HG02840 (cell line): ENCODE measurements at regions not wholly inside any gene's neighbourhood (a gene's known extent, or its start where the extent isn't known, plus 50 kb on each side); places are given as distances from the start of the nearest gene placed in this dataset.
"Not testable (repeated sequence)": the region's sequence is repeated elsewhere in the genome, so short reads cannot be mapped to it uniquely, and the experiment has no call there.

Experiments used
- ATAC-seq: cut with Tn5 transposase; IDR thresholded peaks from one replicate; pipeline ENCODE4 v1.9.1; 2021; ENCODE audit warnings: mild to moderate bottlenecking, moderate library complexity, moderate number of reproducible peaks; ENCODE audit not compliant: unreplicated experiment, low FRiP score

DNA sequence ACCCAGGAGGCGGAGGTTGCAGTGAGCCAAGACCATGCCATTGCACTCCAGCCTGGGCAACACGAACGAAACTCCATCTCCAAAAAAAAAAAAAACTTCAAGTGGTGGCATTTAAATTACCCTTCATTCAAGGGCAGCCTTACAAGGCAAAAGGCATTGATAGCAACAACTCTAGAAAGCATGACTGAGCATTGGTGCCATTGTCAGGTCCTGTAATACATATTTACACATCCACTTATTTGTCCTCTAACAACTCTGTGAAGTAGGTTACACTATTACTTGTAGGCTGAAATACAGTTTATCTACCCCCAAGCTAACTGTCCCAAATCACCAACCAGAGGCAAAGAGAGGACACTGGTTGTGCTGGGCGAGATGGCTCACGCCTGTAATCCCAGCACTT, 52.7 kb upstream of the LARP1 start:
- ATAC-seq = no peak

DNA sequence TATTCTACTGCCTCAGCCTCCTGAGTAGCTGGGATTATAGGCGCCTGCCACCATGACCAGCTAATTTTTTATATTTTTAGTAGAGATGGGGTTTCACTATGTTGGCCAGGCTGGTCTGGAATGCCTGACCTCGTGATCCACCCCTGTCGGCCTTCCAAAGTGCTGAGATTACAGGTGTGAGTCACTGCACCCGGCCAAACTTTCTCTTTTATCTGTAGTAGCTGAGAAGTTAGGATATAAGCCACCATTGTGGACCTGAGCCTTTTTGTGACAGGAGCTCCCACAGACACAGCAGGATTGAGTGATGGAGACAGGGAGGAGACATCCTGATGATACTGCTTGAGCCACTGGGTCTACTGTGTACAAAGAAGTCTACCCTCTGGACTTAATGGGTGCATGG, 53.5 kb upstream of the LARP1 start:
- not testable (repeated sequence) for ATAC-seq

DNA sequence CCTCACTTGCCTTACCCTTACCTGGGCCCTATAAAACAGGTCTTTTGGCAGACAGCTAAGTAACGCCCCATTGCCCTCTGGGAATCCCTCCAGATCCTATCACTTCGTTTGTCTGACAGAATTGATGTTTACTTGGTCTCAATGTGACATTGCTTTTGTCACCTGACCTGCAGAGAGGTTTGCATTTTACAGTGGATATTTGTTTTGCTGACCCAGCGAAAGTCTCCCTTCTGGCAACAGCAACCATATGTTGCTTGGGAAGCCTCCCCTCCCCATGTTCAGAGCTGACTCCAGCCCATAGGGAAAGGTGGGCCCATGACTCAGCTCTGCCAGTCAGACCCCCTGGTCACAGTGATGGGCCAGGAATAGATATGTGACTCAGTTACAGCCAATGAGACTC, 54.0 kb upstream of the LARP1 start:
- ATAC-seq = no peak

DNA sequence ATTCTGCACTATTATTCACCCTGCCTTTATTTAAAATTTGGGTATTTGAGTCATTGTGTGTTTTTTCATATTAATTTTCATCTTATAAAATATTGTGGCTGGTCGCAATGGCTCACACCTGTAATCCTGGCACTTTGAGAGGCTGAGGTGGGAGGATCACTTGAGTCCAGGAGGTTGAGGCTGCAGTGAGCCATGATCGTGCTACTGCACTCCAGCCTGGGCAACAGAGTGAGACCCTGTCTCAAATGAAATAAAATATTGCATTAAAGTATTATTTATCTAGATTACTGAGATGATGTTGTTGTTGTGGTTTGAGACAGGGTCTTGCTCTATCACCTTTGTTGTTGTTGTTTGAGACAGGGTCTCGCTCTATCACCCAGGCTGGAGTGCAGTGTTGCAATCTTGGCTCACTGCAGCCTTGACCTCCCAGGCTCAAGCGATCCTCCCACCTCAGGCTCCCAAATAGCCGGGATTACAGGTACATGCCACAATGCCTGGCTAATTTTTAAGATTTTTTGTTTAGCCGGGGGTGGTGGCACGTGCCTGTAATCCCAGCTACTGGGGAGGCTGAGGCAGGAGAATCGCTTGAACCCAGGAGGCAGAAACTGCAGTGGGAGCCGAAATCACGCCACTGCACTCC, 54.8 kb upstream of the LARP1 start:
- not testable (repeated sequence) for ATAC-seq

DNA sequence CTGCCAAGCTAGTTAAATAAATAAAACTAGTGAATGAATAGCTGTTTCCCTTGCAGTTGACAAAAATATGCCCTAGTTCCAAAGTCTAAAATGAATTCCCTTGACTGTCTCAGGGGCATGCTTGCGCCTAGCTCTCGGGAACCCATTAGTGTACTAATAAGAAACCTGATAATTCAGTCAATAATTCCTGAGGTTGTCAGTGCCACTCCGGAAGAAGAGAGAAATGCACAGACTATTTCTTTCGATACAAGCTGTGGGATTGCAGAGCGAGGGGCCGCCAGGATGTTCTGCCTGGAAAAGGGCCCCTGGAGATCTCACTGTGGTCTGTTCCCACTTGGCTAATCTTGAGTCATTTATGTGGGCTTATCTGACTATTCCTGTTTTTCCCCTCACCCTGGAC, 56.4 kb upstream of the LARP1 start:
- no peak for ATAC-seq

DNA sequence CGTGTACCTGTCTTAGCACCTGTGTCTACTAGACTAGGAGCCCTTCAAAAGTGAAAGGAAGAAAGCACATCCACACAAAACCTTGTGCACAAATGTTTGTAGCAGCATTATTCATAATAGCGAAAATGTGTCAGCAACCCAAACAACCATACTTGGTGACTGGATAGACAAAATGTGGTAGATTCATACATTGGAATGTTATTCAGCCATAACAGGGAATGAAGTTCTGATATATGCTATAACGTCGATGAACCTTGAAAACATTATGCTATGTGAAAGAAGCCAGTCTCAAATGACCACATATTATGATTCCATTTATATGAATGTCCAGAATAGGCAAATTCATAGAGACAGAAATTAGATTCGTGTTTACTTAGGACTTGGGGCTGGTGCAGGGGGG, 57.8 kb upstream of the LARP1 start:
- ATAC-seq = no peak

DNA sequence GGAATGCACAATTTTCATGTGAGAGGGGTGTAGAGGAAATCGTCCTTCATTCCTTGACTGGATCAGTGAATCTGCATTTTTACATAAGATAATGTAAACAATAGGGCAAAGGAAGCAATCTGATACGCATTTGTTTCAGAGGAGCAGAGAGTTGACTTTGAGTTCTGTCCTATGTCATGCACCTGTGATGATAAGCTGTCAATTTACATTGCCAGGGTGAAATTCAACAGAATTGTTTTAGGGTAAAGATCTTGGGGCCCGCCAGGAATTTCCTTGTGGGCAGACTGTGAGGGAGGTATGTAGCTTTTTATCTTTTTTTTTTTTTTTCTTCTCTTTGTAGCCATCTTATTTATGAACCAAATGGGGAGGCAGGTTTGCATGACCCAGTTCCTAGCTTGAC, 58.3 kb upstream of the LARP1 start:
- no peak for ATAC-seq

DNA sequence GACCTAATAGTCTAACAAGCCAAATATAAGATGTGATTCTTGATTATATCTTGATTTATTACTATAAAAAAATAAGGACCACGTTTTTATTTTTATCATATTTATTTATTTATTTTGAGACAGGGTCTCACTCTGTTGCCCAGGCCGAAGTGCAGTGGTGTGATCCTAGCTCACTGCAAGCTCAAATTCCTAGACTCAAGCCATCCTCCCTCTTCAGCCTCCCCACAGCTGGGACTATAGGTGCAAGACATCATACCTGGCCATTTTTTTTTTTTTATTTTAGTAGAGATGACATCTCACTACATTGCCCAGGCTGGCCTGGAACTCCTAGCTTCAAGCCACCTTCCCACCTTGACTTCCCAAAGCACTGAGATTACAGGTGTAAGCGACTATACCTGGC, 61.0 kb upstream of the LARP1 start:
- no peak for ATAC-seq

DNA sequence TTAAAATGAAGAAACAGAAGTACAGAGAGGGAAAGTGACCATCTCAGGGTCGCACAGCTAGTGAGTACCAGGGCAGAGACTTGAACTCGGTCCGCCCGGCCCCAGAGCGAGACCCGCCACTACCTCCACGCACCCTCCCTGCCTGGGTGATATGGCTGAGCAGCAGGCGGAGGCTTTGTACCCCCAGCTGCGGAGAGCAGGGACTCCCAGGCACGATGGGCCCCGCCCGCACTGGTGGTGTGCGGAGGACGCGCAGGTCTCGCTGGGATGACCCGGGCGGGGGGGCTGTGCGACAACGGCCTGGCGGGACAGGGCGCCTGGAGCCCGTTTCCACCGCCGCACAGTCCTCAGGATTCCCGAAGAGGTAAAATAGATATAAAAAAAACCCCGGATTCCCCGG, 64.7 kb upstream of the LARP1 start:
- no peak for ATAC-seq

DNA sequence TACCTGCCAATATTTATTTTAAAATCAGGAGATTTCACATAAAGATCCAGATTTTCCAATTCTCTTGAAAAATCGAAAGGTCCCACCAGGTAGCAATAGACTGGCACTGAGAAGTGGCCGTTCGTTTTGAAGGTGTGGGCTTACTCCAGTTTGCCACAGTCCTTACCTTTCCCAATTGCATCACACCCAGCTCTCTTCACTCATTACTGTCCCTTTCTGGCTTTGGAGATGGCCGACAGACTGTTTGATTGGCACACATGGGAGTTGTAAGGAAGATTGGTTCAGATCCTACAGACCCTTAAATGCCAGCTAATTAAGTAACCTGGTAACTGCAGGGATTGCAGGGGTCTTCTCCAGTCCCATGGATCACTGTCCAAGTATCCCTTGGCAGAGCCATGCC, 68.7 kb upstream of the LARP1 start:
- ATAC-seq = no peak

DNA sequence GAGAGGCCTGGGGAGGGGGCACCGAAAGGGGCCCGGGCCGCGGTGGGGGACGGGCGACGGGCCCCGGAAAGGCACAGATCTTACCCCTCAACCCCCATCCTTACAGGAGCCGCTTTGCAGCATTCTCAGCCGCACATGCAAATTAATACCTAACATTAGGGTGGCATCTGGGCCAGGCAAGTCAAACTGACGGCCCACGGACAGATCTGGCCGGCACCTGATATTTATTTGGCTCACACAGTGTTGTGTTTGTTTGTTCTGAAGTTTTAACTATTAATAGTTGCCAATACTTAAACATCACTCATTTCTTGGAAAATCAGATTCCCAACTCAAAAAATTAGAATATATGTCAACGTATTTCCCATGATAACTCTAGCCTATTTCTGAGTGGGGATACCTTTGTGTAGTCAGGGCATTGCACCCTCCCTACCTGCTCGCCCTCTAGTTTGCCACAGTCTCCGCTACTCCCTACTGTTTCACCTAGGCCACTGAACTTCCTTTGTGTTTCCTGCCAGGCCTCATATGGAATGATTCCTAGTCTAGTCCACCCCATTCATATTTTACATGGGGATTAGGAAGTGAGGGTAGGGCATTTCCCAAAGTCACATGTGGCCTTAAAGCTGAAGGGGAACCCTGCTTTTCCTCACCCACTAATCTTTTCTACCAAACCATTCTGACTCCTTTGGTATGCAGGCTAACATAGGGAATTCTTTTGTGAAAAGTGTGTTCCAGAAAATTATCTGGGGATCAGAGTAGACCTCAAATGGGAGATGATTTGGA, 71.9 kb upstream of the LARP1 start:
- peak; percentile 48 for ATAC-seq

DNA sequence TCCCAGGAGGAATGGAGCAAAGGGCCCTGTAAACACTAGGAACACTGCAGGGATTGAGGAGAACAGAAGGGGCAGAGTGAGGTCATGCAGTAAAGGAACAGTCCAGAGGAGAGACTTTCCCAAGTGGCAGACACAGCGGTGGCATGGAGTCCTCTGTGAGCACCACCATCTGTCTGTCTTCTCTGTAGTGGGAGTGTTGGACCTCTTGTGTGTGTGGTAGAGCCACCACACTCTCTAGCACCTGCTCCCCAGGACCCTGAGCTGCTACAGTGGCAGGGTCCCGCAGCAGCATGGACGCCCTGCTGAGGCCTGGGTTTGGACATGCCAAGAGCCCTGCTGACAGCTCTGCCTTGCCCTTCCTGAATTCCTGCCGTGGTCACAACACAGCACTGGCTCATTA, 75.7 kb upstream of the LARP1 start:
- no peak for ATAC-seq

DNA sequence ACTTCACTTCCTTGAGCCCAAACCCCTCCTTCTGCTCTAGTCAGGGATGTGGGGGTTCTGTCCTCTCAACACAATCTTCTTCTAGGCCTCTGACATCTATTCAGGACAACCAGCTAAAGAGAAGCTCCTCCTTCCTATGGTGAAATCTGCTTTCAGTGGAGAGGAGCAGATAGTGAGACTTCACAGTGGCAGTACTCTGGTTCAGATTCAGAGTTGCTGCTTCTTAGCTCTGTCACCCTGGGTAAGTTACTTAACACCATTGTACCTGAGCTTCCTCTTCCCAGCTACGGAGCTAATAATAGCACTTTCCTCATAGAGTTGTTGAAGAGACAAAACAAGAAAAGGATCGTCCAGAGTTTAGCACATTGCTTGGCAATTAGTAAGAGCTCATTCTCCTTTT, 77.3 kb upstream of the LARP1 start:
- no peak for ATAC-seq

DNA sequence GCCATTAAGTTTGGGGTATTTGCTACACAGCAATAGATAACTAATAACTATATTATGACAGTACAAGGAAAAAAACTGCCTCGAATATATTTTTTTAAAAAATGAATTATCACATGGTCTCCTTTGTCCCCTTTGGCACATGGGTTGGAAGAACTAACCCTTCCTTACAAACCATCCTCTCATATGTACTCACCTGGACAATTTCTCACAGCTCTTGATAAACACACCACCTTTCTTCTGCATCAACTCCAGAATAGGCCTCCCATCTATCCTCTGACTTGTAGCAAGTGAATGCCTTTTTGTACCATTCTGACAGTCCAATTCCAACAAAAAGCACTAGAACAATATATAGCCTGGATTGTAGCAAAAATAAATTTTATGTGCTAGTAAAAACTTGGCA, 78.7 kb upstream of the LARP1 start:
- no peak for ATAC-seq

DNA sequence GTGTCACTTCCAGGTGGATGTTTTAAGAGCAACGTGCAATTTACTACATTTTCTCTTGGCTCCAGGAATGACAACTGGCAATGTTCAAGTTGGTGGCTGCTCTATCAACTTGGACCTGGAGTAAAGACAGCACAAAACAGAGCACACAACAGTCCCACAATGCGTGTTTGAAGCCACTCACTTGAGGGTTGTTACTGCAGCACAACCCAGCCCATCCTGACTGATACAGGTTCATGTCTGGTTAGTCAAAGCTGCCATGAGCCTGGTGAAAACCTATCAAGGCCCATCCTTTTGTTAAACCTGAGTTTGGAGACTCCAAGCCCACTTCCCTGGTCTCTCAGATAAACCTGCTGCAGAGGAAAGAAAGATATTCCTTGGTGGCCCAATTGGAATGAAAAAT, 81.1 kb upstream of the LARP1 start:
- ATAC-seq = no peak

DNA sequence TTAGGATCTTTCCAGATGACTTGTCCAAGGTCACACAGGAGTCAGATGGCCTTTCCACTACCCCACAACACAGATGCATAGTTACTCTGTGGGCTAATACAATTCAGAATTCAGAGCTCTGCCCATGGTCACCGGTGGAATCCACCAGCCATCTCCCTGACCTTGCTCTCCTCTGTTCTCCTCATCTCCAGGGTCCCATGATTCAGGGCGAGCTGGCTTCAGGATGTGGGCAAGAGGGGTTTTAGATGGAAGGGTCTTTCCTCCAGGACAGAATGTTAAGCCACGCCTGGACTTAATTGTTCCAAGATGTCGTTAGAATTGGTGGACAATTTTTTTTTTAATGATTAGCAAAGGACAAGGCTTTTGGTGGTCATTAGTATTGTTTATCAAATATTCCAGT, 81.7 kb upstream of the LARP1 start:
- ATAC-seq = no peak

DNA sequence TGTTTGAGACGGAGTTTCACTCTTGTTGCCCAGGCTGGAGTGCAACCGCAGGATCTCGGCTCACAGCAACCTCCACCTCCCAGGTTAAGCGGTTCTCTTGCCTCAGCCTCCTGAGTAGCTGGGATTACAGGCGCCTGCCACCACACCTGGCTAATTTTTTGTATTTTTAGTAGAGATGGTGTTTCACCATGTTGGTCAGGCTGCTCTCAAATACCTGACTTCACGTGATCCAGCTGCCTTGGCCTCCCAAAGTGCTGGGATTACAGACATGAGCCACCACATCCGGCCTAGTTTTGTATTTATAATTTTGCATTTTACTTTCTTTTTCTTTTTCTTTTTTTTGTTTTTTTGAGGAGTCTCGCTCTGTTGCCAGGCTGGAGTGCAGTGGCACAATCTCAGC, 85.3 kb upstream of the LARP1 start:
- not testable (repeated sequence) for ATAC-seq

DNA sequence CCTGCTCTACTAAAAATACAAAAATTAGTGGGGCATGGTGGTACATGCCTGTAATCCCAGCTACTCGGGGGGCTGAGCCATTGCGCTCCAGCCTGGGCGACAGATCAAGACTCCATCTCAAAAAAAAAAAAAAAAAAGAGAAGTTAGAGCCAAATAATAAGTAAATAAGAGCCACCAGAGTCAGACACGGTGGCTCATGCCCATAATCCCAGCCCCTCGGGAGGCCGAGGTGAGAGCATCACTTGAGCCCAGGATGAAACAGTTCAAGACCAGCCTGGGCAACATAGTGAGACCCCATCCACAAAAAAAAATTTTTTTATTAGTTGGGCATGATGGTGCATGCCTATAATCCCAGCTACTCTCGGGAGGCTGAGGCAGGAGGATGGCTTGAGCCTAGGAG, 85.8 kb upstream of the LARP1 start:
- no peak for ATAC-seq

DNA sequence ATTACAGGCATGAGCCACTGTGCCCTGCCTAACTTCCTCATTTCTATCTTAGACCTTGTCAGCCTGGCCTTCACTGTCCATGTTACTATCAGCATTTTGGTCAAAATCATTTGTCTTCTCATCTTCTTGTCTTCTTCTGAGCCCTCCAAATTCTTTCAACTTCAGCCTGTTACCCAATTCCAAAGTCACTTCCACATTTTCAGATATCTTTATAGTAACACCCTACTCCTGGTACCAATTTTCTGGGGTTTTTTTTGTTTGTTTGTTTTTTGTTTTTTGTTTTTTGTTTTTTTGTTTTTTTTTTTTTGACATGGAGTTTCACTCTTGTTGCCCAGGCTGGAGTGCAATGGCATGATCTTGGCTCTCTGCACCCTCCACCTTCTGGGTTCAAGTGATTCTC, 90.3 kb upstream of the LARP1 start:
- ATAC-seq = no peak

DNA sequence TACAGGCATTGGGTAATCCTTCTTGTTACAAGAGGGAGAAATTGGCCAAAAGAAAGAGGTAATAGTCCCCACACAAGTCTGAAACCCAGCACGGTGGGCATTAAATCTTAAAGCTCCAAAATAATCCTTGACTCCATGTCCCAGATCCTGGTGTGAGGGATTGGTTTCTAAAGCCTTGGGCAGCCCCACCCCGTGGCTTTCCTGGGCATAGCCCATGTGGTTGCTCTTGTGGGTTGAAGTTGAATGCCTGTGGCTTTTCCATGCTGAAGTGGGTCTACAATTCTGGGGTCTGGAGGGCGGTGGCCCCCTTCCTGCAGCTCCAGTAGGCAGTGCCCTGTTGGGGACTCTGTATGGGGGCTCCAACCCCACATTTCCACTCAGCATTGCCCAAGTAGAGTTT, 91.8 kb upstream of the LARP1 start:
- ATAC-seq = no peak

DNA sequence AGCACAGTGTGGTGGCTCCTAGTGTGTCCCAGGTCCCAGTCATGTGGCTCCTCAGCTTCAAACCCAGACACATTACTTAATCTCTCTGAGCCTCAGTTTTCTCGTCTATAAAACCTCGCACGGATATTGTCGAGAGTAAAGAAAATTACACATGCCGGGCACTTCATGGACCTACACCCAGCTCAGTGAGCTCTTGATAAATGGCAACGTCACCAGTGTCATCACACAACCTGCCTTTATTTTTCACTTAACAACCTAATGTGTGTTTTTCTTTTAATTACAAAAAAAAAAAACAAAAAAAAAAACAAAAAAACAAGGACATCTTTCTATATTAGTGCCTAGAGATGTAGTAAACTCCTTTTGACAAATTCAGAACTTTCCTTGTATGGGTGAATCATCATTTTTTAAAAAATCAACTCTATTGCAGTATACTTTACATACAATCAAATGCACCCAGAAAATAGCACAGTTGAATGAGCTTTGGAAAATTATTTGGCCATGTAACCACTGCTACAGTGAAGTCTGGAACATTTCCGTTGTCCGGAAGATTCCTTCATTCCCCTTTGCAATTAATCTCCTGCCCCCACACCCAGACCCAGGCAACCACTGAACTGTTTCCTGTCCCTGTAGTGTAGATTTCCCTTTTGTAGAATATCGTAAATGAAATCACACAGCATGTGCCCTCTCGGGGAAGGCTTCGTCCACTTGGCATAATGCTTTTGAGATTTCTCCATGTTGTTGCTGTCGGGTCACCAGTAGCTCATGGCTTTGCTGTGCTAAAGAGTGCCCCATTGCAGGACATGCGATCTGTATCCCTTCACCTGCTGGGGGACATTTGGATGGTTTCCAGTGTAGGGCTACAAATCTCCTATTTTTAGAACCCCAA, 100.4 kb upstream of the LARP1 start:
- no peak for ATAC-seq
